MV-4-11 (cell line): ENCODE measurements at regions not wholly inside any gene's neighbourhood (a gene's known extent, or its start where the extent isn't known, plus 50 kb on each side); places are given as distances from the start of the nearest gene placed in this dataset.

Experiments used
- DNase-seq: peaks from one replicate; lab custom pipeline; 2025; lab: John Stamatoyannopoulos, UW

- DNase-seq, result no peak
Observed at GRCh38 chr2:81550277-81550676, 1245.7 kb upstream of the LRRTM1 start.

GRCh38 chr2:81549646-81550045 lies 1245.1 kb upstream of the LRRTM1 start:
- no peak for DNase-seq

- no peak for DNase-seq
Observed at GRCh38 chr2:81545626-81546025, 1241.1 kb upstream of the LRRTM1 start.

DNA sequence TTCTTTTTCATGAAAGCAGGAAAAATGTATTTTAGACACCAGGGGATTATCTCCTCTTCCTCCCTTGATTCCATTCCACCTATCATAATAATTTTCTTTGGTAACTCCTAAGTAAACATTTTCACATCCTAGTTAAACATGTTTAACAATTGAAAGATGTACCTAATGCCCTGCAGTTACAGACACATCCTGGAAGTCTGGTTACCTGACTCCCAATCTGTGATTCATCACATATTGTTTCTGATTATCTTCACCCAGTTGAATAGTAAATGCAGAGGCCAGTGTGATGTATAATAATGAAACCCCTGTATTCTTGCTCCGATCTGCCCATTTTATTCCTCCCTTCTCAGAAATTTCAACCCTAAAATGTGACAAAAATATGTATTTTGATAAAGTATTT lies 1237.6 kb upstream of the LRRTM1 start:
- DNase-seq, result no peak

DNA sequence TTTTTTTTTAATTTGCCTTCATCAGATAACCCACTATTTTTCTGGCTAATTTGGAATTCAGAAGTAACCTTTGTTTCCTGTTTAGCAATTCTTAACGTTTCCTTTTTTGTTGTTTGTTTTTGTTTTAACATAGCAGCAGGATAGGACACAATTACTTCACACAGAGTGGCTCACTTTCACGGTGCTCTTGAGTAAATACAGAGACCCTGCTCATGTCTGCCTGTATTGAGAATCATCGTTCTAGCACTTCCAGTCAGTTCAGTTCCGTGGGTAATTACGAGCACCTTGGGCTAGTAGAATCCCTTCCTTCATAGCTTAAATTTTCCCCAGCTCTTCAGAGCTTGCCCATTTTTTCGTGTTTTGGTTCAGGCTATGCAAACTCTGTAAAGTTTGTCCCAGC lies 1225.4 kb upstream of the LRRTM1 start:
- DNase-seq, result no peak

DNA sequence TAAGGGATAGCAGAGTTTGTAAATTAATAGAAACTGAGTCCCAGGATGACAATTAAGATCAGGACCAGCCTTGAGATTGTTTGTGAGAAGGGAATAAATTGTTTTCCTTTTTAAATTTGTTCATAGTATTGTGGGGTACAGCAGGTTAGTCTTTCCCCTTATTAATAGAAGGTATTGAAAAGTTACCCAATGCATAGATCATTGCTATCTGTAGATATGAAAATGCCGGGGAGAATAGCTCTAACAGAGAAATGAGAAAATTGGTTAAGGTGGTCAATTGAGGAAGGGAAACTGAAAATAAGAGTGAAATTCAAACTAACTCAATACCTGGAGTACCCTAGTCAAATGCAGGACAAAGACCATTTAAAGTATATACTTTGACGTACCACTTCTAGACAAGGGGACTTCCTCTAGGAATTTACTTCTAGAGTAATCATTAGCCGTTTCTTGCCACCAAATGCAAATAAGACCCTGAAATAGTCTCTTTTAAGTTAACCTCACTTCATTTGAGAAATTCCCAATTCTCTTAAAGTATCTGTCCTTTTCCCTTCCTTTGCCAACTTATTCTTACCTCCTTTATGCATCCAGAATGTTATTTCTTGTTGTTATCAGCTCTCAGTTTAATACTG lies 1224.4 kb upstream of the LRRTM1 start:
- no peak for DNase-seq

- DNase-seq, result no peak
Observed at GRCh38 chr2:81523344-81523743, 1218.8 kb upstream of the LRRTM1 start.

- no peak for DNase-seq
Observed at GRCh38 chr2:81513328-81513727, 1208.8 kb upstream of the LRRTM1 start.

- no peak for DNase-seq
Observed at GRCh38 chr2:81505586-81505985, 1201.0 kb upstream of the LRRTM1 start.

GRCh38 chr2:81495556-81495955 lies 1191.0 kb upstream of the LRRTM1 start:
- no peak for DNase-seq

DNA sequence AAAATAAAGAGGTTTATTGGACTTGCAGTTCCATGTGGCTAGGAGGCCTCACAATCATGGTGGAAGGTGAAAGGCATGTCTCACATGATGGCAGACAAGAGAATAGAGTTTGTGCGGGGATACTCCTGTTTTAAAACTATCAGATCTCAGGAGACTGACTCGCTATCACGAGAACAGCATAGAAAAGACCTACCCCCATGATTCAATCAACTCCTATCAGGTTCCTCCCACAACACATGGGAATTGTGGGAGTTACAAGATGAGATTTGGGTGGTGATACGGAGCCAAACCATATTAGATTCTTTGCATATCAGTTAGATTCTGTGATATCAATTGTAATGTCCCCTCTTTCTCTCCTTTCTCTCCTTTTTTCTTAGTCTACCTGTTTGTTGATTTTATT lies 1178.7 kb upstream of the LRRTM1 start:
- no peak for DNase-seq

GRCh38 chr2:81481994-81482368 lies 1177.4 kb upstream of the LRRTM1 start:
- DNase-seq, result no peak

- DNase-seq, result no peak
Observed at GRCh38 chr2:81481242-81481993, 1176.9 kb upstream of the LRRTM1 start.

- DNase-seq, result no peak
Observed at GRCh38 chr2:81467096-81467495, 1162.5 kb upstream of the LRRTM1 start.

GRCh38 chr2:81462420-81462819 lies 1157.9 kb upstream of the LRRTM1 start:
- no peak for DNase-seq

DNA sequence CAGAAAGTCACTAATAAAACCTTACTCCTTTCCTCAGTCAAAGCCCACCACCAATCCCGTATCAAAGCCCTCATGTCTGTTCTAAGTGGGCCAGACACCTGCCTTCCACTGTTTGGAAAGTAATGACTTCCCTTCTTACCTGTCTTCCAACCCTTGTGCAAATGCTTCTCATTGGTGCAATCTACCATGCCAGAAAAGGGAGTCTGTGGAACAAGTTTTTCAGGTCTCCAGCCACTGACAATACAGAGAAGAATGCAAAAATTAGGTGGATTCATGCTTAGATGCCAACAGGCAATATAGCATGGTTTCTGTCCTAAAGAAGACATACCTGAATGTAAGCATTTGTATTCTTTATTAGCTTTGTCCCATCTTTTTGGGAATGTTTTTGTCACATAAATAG lies 1140.6 kb upstream of the LRRTM1 start:
- no peak for DNase-seq

DNA sequence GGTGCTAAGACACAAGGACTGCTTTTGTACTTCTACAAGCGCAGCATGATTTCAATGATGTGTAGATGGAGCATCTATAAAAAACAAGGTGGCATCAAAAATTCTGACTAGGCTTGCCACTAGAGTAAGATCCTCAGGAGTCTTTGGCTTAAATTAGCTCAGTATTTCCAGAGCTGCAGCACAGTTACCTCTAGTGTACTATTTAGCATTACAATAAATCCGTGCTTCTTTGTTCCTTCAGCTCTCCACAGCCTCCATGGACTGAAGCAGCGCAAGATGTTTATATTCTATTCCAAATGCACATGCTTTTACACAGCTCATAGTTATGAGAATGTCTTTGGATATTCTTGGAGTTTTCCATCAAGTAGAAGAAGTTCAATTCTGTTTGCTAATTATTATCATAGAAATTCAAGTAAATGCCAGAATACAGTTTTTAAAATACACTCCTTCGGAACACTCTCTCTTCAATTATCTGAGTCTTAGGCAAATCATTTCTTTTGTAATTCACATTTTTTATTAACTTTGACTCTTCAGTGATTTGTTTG lies 1133.0 kb upstream of the LRRTM1 start:
- DNase-seq, result no peak

DNA sequence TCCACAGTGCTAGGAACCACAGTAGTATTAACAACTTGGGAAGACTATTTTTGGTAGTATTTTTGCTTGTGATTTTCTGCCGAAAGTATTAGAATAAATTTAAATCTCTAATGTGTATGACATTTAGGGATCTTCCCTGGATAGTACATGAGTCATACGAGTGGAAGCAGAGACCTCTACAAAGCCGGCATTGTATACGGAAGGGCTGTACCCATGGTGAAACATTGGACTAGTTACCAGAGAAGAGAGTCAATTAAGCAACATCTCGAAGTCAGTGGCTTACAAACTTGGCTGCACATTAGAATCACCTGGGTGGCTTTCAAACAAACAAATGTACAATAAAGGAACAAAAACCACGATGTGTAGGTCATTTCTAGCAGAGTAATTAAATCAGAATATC lies 1131.7 kb upstream of the LRRTM1 start:
- DNase-seq, result no peak

GRCh38 chr2:81412681-81413080 lies 1108.1 kb upstream of the LRRTM1 start:
- no peak for DNase-seq

DNA sequence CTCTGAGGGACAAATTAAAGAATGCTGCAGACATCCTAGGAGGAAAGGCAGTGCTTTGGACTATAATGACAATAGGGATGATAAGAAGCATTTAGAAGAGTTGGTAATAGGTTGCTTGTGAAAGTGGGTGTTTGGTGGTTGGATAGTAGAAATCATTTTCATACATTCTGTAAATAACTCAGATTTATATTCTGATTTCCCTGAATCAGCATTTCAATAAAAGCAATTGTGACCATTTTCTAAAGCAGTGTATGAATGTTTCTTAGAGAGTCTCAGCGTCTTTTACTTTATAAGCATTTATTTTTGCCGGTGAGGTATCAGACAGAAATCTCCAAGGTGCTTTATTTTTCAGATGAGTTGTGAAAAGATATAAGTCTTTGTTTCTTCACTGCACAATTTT lies 1099.0 kb upstream of the LRRTM1 start:
- DNase-seq, result no peak

DNA sequence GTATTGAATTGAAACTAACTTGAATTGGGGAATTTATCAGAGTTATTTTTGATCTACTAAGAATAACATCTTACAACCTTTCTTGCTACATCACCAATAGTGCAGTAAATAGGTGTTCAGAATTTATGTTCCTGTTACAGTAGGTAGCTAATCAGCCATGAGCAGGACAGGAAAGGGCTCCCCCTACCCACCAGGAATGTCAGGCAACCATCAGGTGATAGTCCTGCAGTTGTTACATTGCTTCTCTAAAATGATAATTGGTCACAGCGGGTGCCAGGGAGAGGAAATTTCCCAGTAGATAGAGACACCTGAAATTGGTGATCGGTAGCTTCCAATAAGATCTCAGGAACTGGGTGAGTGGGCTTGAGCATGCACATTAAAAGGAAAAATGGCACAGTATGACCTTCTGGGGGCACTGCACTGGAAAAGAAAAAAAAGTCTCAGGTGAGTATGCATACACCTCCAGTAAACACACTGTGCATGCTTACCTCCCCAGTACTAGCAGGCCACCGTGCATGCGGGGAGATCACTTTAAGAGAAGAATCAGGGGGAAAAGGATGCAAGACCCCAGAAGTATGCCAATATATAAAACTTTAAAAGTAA lies 1092.0 kb upstream of the LRRTM1 start:
- no peak for DNase-seq

DNA sequence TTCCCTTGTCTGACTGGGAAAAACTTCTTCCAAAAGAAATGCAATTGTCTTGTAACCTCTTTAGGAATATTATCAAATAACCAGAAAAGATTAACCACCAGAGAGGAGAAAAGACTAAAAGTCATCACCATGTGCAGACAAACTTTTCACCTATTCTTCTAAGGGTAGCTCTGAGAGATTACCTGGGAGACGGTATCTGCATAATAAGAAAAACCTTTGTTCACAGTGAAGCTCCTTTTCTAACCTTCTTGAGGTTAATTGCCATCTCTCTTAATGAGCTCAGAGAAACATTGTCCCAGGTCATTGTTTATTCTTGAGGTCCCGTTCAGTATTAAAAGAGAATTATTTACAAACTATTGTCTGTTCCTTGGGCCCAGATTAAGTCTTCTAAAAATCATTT lies 1091.2 kb upstream of the LRRTM1 start:
- no peak for DNase-seq

DNA sequence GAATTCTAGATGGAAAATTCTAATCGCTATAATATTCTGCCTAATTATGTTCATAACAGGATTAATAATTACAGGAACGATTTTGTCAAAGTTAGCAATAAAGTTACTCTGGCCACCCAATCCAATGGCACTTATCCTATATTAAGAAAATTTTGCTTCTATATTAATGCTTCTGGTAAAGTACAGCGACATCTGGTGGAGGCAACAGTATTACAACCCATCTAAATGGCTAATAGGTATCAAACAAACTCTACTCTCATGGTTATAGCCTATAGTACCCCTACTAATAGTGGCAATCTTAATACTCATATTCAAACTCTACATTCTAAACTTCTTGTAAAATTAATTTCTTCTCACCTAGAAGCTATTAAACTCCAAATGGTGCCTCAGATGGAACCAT lies 1084.7 kb upstream of the LRRTM1 start:
- no peak for DNase-seq
